WTC11 (cell line): ENCODE measurements at regions not wholly inside any gene's neighbourhood (a gene's known extent, or its start where the extent isn't known, plus 50 kb on each side); places are given as distances from the start of the nearest gene placed in this dataset.

Source experiments
- ATAC-seq: fragments of 200-7000 bp; cut with Tn5 transposase; 2 replicates; pipeline ENCODE4 v1.10.0; 2021; ENCODE audit warnings: mild to moderate bottlenecking, moderate library complexity
- CTCF ChIA-PET: fragments of 300-600 bp; sonication (Branson Sonifier 250); formaldehyde crosslinking; loops from one replicate; lab custom pipeline; 2021; ENCODE audit warnings: antibody characterized with exemption; lab: Charles Lee
- POLR2A ChIA-PET: fragments of 350-600 bp; sonication (Branson Sonifier 250); formaldehyde crosslinking; loops from one replicate; lab custom pipeline; 2021; ENCODE audit warnings: antibody characterized with exemption; lab: Charles Lee
- DNase-seq: peaks from one replicate; pipeline ENCODE4 v3.0.0; 2021; ENCODE audit warnings: low spot score
- H3K27ac Mint-ChIP-seq: 2 replicates; pipeline ENCODE4 v1.8.0; 2021; ENCODE audit warnings: mixed read lengths
- H3K27me3 Mint-ChIP-seq: 2 replicates; pipeline ENCODE4 v1.8.0; 2021; ENCODE audit warnings: low read depth, mild to moderate bottlenecking, moderate library complexity, mixed read lengths
- H3K36me3 Mint-ChIP-seq: 2 replicates; pipeline ENCODE4 v1.8.0; 2021; ENCODE audit warnings: mixed read lengths
- H3K4me1 Mint-ChIP-seq: 2 replicates; pipeline ENCODE4 v1.8.0; 2022; ENCODE audit warnings: mixed read lengths
- H3K4me3 Mint-ChIP-seq: 2 replicates; pipeline ENCODE4 v1.8.0; 2021; ENCODE audit warnings: mild to moderate bottlenecking, moderate library complexity, mixed read lengths
- H3K9me3 Mint-ChIP-seq: 2 replicates; pipeline ENCODE4 v1.8.0; 2021; ENCODE audit warnings: mixed read lengths
- EMX1 ChIP-seq: fragments of 250-450 bp; sonication (Bioruptor Pico); IDR thresholded peaks from 2 replicates; pipeline ENCODE4 v1.8.0; 2021; ENCODE audit warnings: mild to moderate bottlenecking
- ESRRA ChIP-seq: sonication (generic); formaldehyde crosslinking; IDR thresholded peaks from 2 replicates; pipeline ENCODE4 v1.8.1; 2022; ENCODE audit warnings: mild to moderate bottlenecking, missing genetic modification reagents, borderline replicate concordance
- GABPB1 ChIP-seq: sonication (generic); formaldehyde crosslinking; IDR thresholded peaks from 2 replicates; pipeline ENCODE4 v1.8.1; 2023; ENCODE audit warnings: mild to moderate bottlenecking, missing genetic modification reagents
- GRHL2 ChIP-seq: fragments of 250-450 bp; sonication (Bioruptor Pico); IDR thresholded peaks from 2 replicates; pipeline ENCODE4 v1.8.0; 2022; ENCODE audit warnings: mild to moderate bottlenecking, moderate library complexity; ENCODE audit not compliant: insufficient replicate concordance, severe bottlenecking
- GTF2I ChIP-seq: fragments of 250-450 bp; sonication (Bioruptor Pico); conservative IDR thresholded peaks from 2 replicates; pipeline ENCODE4 v1.4.0; 2021; ENCODE audit warnings: mild to moderate bottlenecking
- JAZF1 ChIP-seq: fragments of 250-450 bp; sonication (Bioruptor Pico); IDR thresholded peaks from 2 replicates; pipeline ENCODE4 v1.9.0; 2021; ENCODE audit warnings: moderate library complexity, mild to moderate bottlenecking, inconsistent platforms
- JUN ChIP-seq: sonication (generic); formaldehyde crosslinking; IDR thresholded peaks from 2 replicates; pipeline ENCODE4 v1.8.0; 2023; ENCODE audit warnings: mild to moderate bottlenecking, missing genetic modification reagents
- MAX ChIP-seq: sonication (generic); formaldehyde crosslinking; IDR thresholded peaks from 2 replicates; pipeline ENCODE4 v1.8.0; 2022; ENCODE audit warnings: mild to moderate bottlenecking, missing genetic modification reagents
- MXD4 ChIP-seq: fragments of 250-450 bp; sonication (Bioruptor Pico); IDR thresholded peaks from 2 replicates; pipeline ENCODE4 v1.8.0; 2021; ENCODE audit warnings: mild to moderate bottlenecking, moderate library complexity, borderline replicate concordance
- NFYB ChIP-seq: sonication (generic); formaldehyde crosslinking; conservative IDR thresholded peaks from 2 replicates; pipeline ENCODE4 v1.8.0; 2022; ENCODE audit warnings: low read depth, missing genetic modification reagents
- ZMAT4 ChIP-seq: fragments of 250-450 bp; sonication (Bioruptor Pico); IDR thresholded peaks from 2 replicates; pipeline ENCODE4 v1.9.0; 2021; ENCODE audit warnings: mild to moderate bottlenecking
- ZNF138 ChIP-seq: sonication (generic); formaldehyde crosslinking; conservative IDR thresholded peaks from 2 replicates; pipeline ENCODE4 v1.8.1; 2022; ENCODE audit warnings: mild to moderate bottlenecking, moderate library complexity, missing genetic modification reagents
- ZNF219 ChIP-seq: sonication (generic); formaldehyde crosslinking; IDR thresholded peaks from 2 replicates; pipeline ENCODE4 v1.8.0; 2023; ENCODE audit warnings: missing genetic modification reagents, mild to moderate bottlenecking, borderline replicate concordance
- ZNF232 ChIP-seq: sonication (generic); formaldehyde crosslinking; IDR thresholded peaks from 2 replicates; pipeline ENCODE4 v1.8.0; 2022; ENCODE audit warnings: mild to moderate bottlenecking, missing genetic modification reagents
- ZNF425 ChIP-seq: fragments of 250-450 bp; sonication (Bioruptor Pico); conservative IDR thresholded peaks from 2 replicates; pipeline ENCODE4 v1.9.0; 2021; ENCODE audit warnings: mild to moderate bottlenecking
- ZSCAN18 ChIP-seq: fragments of 250-450 bp; sonication (Bioruptor Pico); IDR thresholded peaks from 2 replicates; pipeline ENCODE4 v2.1.2; 2022; ENCODE audit warnings: mild to moderate bottlenecking, moderate library complexity
- TF ChIP-seq, protein P1 (sequence below): fragments of 250-450 bp; sonication (Bioruptor Pico); IDR thresholded peaks from 2 replicates; pipeline ENCODE4 v1.8.0; 2021; ENCODE audit warnings: mild to moderate bottlenecking

- CTCF ChIA-PET, result interaction anchor here (1.2 kb wide), 1 partner anchor 17 kb away, joined by 5 read pairs; no protein-coding TSS in a partner anchor
- Mint-ChIP-seq H3K36me3 (no peaks in the 10 kb centered on the region), H3K27ac (no peak overlapping the region), H3K4me1 (peaks cover 20% of the 10 kb centered on the region), H3K27me3 (peaks cover 4% of the 10 kb centered on the region; the same call in 1 of the 2 replicates), H3K4me3 (no peak overlapping the region), H3K9me3 (no peaks in the 10 kb centered on the region)
- POLR2A ChIA-PET, result no interaction called here
- no peak for TF ChIP-seq MAX (CRISPR knock-in tag)
- DNase-seq (no peak), ATAC-seq (no peak)
Observed at GRCh38 chr2:3101016-3101942, 276.3 kb downstream of the EIPR1 start.

- peak; percentile 24; the same call in 1 of the 2 replicates for ATAC-seq
- Mint-ChIP-seq H3K4me3 (no peak overlapping the region), H3K27me3 (peaks cover 4% of the 10 kb centered on the region; the same call in 1 of the 2 replicates), H3K27ac (no peak overlapping the region), H3K9me3 (no peaks in the 10 kb centered on the region), H3K4me1 (peaks cover 18% of the 10 kb centered on the region), H3K36me3 (no peaks in the 10 kb centered on the region)
- POLR2A ChIA-PET, result no interaction called here
- no peak for TF ChIP-seq ZNF425 (CRISPR knock-in tag)
- CTCF ChIA-PET, result interaction anchor here (1.2 kb wide), 1 partner anchor 17 kb away, joined by 5 read pairs; no protein-coding TSS in a partner anchor
- no peak for DNase-seq
Observed at GRCh38 chr2:3100386-3100785, 277.2 kb downstream of the EIPR1 start.

GRCh38 chr2:3099860-3100234, 277.8 kb downstream of the EIPR1 start:
- ATAC-seq (no peak), DNase-seq (no peak)
- TF ChIP-seq ZNF138 (CRISPR knock-in tag) (no peak), GRHL2 (CRISPR knock-in tag) (no peak), GABPB1 (no peak), JAZF1 (CRISPR knock-in tag) (no peak), ZNF232 (CRISPR knock-in tag) (no peak), EMX1 (no peak), ESRRA (CRISPR knock-in tag) (no peak), ZMAT4 (CRISPR knock-in tag) (no peak)
- TF ChIP-seq, protein P1, sequence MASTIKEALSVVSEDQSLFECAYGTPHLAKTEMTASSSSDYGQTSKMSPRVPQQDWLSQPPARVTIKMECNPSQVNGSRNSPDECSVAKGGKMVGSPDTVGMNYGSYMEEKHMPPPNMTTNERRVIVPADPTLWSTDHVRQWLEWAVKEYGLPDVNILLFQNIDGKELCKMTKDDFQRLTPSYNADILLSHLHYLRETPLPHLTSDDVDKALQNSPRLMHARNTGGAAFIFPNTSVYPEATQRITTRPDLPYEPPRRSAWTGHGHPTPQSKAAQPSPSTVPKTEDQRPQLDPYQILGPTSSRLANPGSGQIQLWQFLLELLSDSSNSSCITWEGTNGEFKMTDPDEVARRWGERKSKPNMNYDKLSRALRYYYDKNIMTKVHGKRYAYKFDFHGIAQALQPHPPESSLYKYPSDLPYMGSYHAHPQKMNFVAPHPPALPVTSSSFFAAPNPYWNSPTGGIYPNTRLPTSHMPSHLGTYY (CRISPR knock-in tag), result no peak
- POLR2A ChIA-PET, result no interaction called here
- Mint-ChIP-seq H3K27ac (no peak overlapping the region), H3K27me3 (peaks cover 4% of the 10 kb centered on the region; the same call in 1 of the 2 replicates), H3K4me1 (peaks cover 15% of the 10 kb centered on the region), H3K9me3 (no peaks in the 10 kb centered on the region), H3K36me3 (no peaks in the 10 kb centered on the region), H3K4me3 (no peak overlapping the region)
- CTCF ChIA-PET, result no interaction called here

- Mint-ChIP-seq H3K9me3 (no peaks in the 10 kb centered on the region), H3K4me1 (peaks cover 10% of the 10 kb centered on the region), H3K4me3 (no peak overlapping the region), H3K36me3 (no peaks in the 10 kb centered on the region), H3K27ac (no peak overlapping the region), H3K27me3 (peaks cover 4% of the 10 kb centered on the region; the same call in 1 of the 2 replicates)
- no peak for ATAC-seq
- ChIA-PET CTCF (no interaction called here), POLR2A (no interaction called here)
- TF ChIP-seq ZSCAN18 (CRISPR knock-in tag) (no peak), MXD4 (CRISPR knock-in tag) (no peak), JAZF1 (CRISPR knock-in tag) (no peak), ZNF219 (CRISPR knock-in tag) (no peak), NFYB (CRISPR knock-in tag) (no peak), JUN (CRISPR knock-in tag) (no peak), GTF2I (no peak)
- DNase-seq, result no peak
Observed at GRCh38 chr2:3099145-3099859, 278.3 kb downstream of the EIPR1 start.
